OCI-LY7 (cell line): ENCODE measurements at regions not wholly inside any gene's neighbourhood (a gene's known extent, or its start where the extent isn't known, plus 50 kb on each side); places are given as distances from the start of the nearest gene placed in this dataset.

Experiments
- BruUV-seq: library from RNA; stranded (reverse); fragments of 400-500 nt; replicated peaks from 2 replicates; lab custom pipeline; 2021; lab: Mats Ljungman, UMichigan
- CTCF ChIA-PET: fragments of 300-600 bp; sonication (Branson Sonifier 250); formaldehyde crosslinking; loops from one replicate; lab custom pipeline; 2022; ENCODE audit warnings: antibody characterized with exemption; ENCODE audit not compliant: unreplicated experiment; lab: Charles Lee
- POLR2A ChIA-PET: fragments of 300-600 bp; sonication (Branson Sonifier 250); formaldehyde crosslinking; loops from one replicate; lab custom pipeline; 2022; ENCODE audit warnings: antibody characterized with exemption; lab: Charles Lee
- DNase-seq: peaks from one replicate; pipeline ENCODE4 v3.0.0-alpha.2; 2015; ENCODE audit warnings: low spot score
- H2AFZ ChIP-seq: fragments of 200-600 bp; sonication (generic), shearing (Covaris generic); 2 replicates; pipeline ENCODE4 v1.6.1; 2014; ENCODE audit warnings: mild to moderate bottlenecking, antibody characterized with exemption, low read length, moderate library complexity
- H3K27ac ChIP-seq: fragments of 200-600 bp; sonication (generic); 2 replicates; pipeline ENCODE4 v1.5.1; 2014; ENCODE audit warnings: mixed run types, low read depth, mild to moderate bottlenecking, moderate library complexity, low read length, inconsistent platforms; ENCODE audit not compliant: poor library complexity, severe bottlenecking
- H3K36me3 ChIP-seq: fragments of 200-600 bp; sonication (generic); 2 replicates; pipeline ENCODE4 v1.6.1; 2014; ENCODE audit warnings: mild to moderate bottlenecking, antibody characterized with exemption, low read length, moderate library complexity, mixed read lengths; ENCODE audit not compliant: insufficient read depth
- H3K4me1 ChIP-seq: fragments of 200-600 bp; sonication (generic); 2 replicates; pipeline ENCODE4 v1.5.1; 2014; ENCODE audit warnings: mild to moderate bottlenecking, low read length; ENCODE audit not compliant: insufficient read depth, poor library complexity, severe bottlenecking
- H3K4me2 ChIP-seq: fragments of 200-600 bp; sonication (generic); 2 replicates; pipeline ENCODE4 v1.6.1; 2014; ENCODE audit warnings: mild to moderate bottlenecking, low read length
- H3K4me3 ChIP-seq: fragments of 200-600 bp; sonication (generic); 2 replicates; pipeline ENCODE4 v1.5.1; 2014; ENCODE audit warnings: mild to moderate bottlenecking, low read depth, low read length; ENCODE audit not compliant: poor library complexity, severe bottlenecking
- H3K79me2 ChIP-seq: fragments of 200-600 bp; sonication (generic); 2 replicates; pipeline ENCODE4 v1.6.1; 2016; ENCODE audit warnings: low read depth, mild to moderate bottlenecking, low read length, moderate library complexity, mixed read lengths; ENCODE audit not compliant: insufficient read depth
- H3K9me2 ChIP-seq: fragments of 200-600 bp; sonication (generic); 2 replicates; pipeline ENCODE4 v1.6.1; 2016; ENCODE audit warnings: mild to moderate bottlenecking, low read length, mixed read lengths; ENCODE audit not compliant: insufficient read depth
- H3K9me3 ChIP-seq: fragments of 200-600 bp; sonication (generic); 2 replicates; pipeline ENCODE4 v1.6.1; 2014; ENCODE audit warnings: mild to moderate bottlenecking, mixed run types, low read length, mixed read lengths
- H4K20me1 ChIP-seq: fragments of 200-600 bp; sonication (generic); 2 replicates; pipeline ENCODE4 v1.6.1; 2014; ENCODE audit warnings: mild to moderate bottlenecking, antibody characterized with exemption, low read length, moderate library complexity, mixed read lengths; ENCODE audit not compliant: insufficient read depth
- EZH2phosphoT487 ChIP-seq: fragments of 200-600 bp; sonication (generic); IDR thresholded peaks from 2 replicates; pipeline ENCODE4 v1.6.1; 2018; ENCODE audit warnings: low read depth, borderline replicate concordance, mild to moderate bottlenecking, mixed run types, antibody characterized with exemption, low read length, moderate library complexity, mixed read lengths
- intact Hi-C: fragments of 100-400 bp; cut with micrococcal nuclease; formaldehyde crosslinking; loops from one replicate; pipeline ENCODE4 v1.10.0; 2022; ENCODE audit not compliant: unreplicated experiment
- TF ChIP-seq, protein P1 (sequence below): fragments of 200-600 bp; sonication (generic); conservative IDR thresholded peaks from 2 replicates; pipeline ENCODE4 v1.5.1; 2014; ENCODE audit warnings: mild to moderate bottlenecking, antibody characterized with exemption, low read length, moderate library complexity, mixed read lengths

GRCh38 chr7:91694351-91694841, 186.1 kb downstream of the MTERF1 start:
- no peaks in the 10 kb centered on the region for H3K36me3 ChIP-seq
- no peaks in the 10 kb centered on the region for H4K20me1 ChIP-seq
- no peaks in the 10 kb centered on the region for H3K79me2 ChIP-seq
- CTCF ChIA-PET, result interaction anchor here (1.0 kb wide), 1 partner anchor 30 kb away, joined by 3 read pairs; no protein-coding TSS in a partner anchor
- H3K9me3 ChIP-seq, result no peaks in the 10 kb centered on the region
- no peak overlapping the region for H3K4me2 ChIP-seq
- TF ChIP-seq, protein P1, sequence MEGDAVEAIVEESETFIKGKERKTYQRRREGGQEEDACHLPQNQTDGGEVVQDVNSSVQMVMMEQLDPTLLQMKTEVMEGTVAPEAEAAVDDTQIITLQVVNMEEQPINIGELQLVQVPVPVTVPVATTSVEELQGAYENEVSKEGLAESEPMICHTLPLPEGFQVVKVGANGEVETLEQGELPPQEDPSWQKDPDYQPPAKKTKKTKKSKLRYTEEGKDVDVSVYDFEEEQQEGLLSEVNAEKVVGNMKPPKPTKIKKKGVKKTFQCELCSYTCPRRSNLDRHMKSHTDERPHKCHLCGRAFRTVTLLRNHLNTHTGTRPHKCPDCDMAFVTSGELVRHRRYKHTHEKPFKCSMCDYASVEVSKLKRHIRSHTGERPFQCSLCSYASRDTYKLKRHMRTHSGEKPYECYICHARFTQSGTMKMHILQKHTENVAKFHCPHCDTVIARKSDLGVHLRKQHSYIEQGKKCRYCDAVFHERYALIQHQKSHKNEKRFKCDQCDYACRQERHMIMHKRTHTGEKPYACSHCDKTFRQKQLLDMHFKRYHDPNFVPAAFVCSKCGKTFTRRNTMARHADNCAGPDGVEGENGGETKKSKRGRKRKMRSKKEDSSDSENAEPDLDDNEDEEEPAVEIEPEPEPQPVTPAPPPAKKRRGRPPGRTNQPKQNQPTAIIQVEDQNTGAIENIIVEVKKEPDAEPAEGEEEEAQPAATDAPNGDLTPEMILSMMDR, result no peak
- no peak for TF ChIP-seq EZH2phosphoT487
- intact Hi-C loops, result no loop called here
- POLR2A ChIA-PET, result no interaction called here
- H3K27ac ChIP-seq, result no peak overlapping the region
- no TSS peak for BruUV-seq
- no peak for DNase-seq
- no peak overlapping the region for H3K4me3 ChIP-seq
- no peak overlapping the region for H2AFZ ChIP-seq
- H3K4me1 ChIP-seq, result no peaks in the 10 kb centered on the region
- H3K9me2 ChIP-seq, result no peaks in the 10 kb centered on the region

DNA sequence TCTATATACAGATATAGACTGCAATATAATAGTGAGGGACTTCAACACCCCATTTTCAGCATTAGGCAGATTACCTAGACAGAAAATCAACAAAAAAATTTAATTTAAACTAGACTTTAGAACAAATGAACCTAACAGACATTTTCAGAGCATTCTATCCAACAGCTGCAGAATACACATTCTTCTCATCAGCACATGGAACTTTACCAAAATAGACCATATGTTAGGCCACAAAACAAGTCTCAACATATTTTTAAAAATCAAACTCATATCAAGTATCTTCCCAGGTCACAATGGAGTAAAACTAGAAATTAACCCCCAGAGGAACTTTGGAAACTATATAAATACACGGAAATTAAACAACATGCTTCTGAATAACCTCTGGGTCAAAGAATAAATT, 169.6 kb downstream of the MTERF1 start:
- Histone ChIP-seq H3K9me2 (no peaks in the 10 kb centered on the region), H3K79me2 (no peaks in the 10 kb centered on the region), H3K9me3 (peaks cover 5% of the 10 kb centered on the region; the same call in 1 of the 2 replicates), H3K4me1 (no peaks in the 10 kb centered on the region), H4K20me1 (no peaks in the 10 kb centered on the region), H3K36me3 (no peaks in the 10 kb centered on the region), H3K4me3 (no peak overlapping the region), H2AFZ (no peak overlapping the region), H3K27ac (no peak overlapping the region), H3K4me2 (no peak overlapping the region)
- CTCF ChIA-PET, result no interaction called here
- BruUV-seq, result no TSS peak
- no peak for DNase-seq
- intact Hi-C loops, result no loop called here
- POLR2A ChIA-PET, result no interaction called here
- no peak for TF ChIP-seq EZH2phosphoT487
- TF ChIP-seq, protein P1, result no peak

- TF ChIP-seq EZH2phosphoT487, result no peak
- TF ChIP-seq, protein P1, result no peak
- no TSS peak for BruUV-seq
Measured at GRCh38 chr7:91713669-91714068, 166.8 kb downstream of the MTERF1 start.

More at GRCh38 chr7:91713669-91714068, 166.8 kb downstream of the MTERF1 start:
- H3K4me2 ChIP-seq, result no peak overlapping the region
- ChIA-PET POLR2A (no interaction called here), CTCF (no interaction called here)
- intact Hi-C loops, result no loop called here
- H3K36me3 ChIP-seq, result no peaks in the 10 kb centered on the region
- no peak overlapping the region for H3K27ac ChIP-seq
- H3K9me3 ChIP-seq, result peaks cover 4% of the 10 kb centered on the region; the same call in 1 of the 2 replicates
- no peaks in the 10 kb centered on the region for H3K9me2 ChIP-seq
- H3K4me1 ChIP-seq, result no peaks in the 10 kb centered on the region
- DNase-seq, result no peak
- no peak overlapping the region for H2AFZ ChIP-seq
- H4K20me1 ChIP-seq, result no peaks in the 10 kb centered on the region
- H3K79me2 ChIP-seq, result no peaks in the 10 kb centered on the region
- no peak overlapping the region for H3K4me3 ChIP-seq
